NT2/D1 (cell line): ENCODE measurements at regions not wholly inside any gene's neighbourhood (a gene's known extent, or its start where the extent isn't known, plus 50 kb on each side); places are given as distances from the start of the nearest gene placed in this dataset.

Experiments used
- DNase-seq: peaks from one replicate; pipeline ENCODE4 v3.0.0-alpha.2; 2011; ENCODE audit warnings: low read depth, low spot score
- H3K27me3 ChIP-seq: 2 replicates; pipeline ENCODE4 v1.6.0; 2011; ENCODE audit warnings: mild to moderate bottlenecking; ENCODE audit not compliant: insufficient read length, insufficient read depth
- H3K36me3 ChIP-seq: 2 replicates; pipeline ENCODE4 v1.6.1; 2011; ENCODE audit warnings: mild to moderate bottlenecking, low read length, mixed read lengths; ENCODE audit not compliant: insufficient read depth, insufficient read length
- H3K4me1 ChIP-seq: 2 replicates; pipeline ENCODE4 v1.5.1; 2011; ENCODE audit not compliant: insufficient read depth, insufficient read length
- H3K4me3 ChIP-seq: 2 replicates; pipeline ENCODE4 v1.5.1; 2011; ENCODE audit warnings: low read depth; ENCODE audit not compliant: insufficient read length
- H3K9ac ChIP-seq: 2 replicates; pipeline ENCODE4 v1.6.0; 2011; ENCODE audit warnings: low read depth; ENCODE audit not compliant: insufficient read length
- H3K9me3 ChIP-seq: 2 replicates; pipeline ENCODE4 v1.5.1; 2011; ENCODE audit warnings: mild to moderate bottlenecking, low read length; ENCODE audit not compliant: insufficient read depth
- SUZ12 ChIP-seq: IDR thresholded peaks from 2 replicates; pipeline ENCODE4 v1.6.1; 2011; ENCODE audit not compliant: insufficient read length, insufficient read depth; ENCODE audit errors: extremely low read depth
- YY1 ChIP-seq: IDR thresholded peaks from 2 replicates; pipeline ENCODE4 v1.6.1; 2011; ENCODE audit not compliant: insufficient read length, insufficient read depth
- ZNF274 ChIP-seq: IDR thresholded peaks from 2 replicates; pipeline ENCODE4 v1.6.1; 2011; ENCODE audit warnings: mild to moderate bottlenecking, low read depth, low read length

DNA sequence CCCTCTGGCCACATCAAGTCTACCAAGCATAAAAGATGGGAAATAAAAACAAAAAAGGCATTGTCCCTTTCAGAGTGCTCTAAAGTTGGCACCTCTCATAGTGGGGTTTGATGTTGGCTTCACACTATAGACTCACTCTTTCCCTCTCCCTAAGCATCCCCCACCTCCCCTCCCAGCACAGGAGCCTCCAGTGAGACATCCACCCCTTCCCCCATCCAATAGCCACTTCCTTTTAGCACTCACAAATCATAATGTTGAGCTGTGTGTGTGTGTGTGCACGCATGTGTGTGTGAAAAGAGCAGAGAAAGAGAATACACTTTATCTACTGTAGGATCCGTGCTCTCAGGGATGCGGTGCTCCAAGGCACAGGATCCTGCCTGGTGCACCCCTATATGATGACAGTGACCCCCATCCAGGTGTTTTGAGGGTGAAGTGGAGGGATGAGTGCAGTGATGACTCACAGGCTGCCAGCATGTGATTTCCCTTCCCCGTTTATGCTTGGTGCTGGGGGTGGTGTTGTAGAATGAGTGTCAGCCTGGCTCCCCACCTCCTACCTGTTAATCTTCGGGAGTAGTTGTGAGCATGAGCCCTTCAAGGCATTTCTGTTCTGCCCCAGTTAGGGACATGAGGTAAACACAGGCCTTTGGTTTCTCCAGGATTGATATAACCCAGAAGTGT lies 235.2 kb upstream of the B3GAT1 start:
- peaks cover 3% of the 10 kb centered on the region for H3K4me1 ChIP-seq
- H3K36me3 ChIP-seq, result no peaks in the 10 kb centered on the region
- H3K9ac ChIP-seq, result no peak overlapping the region
- peaks cover 18% of the 10 kb centered on the region for H3K27me3 ChIP-seq
- no peak overlapping the region for H3K4me3 ChIP-seq
- H3K9me3 ChIP-seq, result no peaks in the 10 kb centered on the region
- TF ChIP-seq ZNF274 (no peak), YY1 (no peak), SUZ12 (no peak)
- no peak for DNase-seq

DNA sequence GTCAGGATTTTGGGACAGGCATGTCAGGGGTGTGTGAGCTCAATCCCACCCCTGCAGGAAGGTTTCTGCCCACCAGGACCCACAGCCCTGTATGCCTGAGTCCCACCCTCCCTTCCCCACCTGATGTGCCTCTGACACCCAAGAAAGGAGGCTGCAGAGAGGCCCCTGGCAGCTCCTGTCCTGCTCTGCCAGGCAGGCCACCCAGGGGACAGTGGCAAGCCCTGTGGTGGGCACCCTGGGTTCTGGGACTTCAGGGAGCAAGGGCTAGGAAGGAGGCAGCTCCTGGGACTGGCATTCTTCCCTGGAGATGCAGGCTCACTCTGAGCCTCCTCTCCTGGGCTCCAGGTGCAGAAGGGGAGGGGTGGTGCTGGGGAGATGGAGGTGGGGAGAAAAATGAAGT lies 234.5 kb upstream of the B3GAT1 start:
- TF ChIP-seq YY1, result no peak
- no peak for TF ChIP-seq ZNF274
- TF ChIP-seq SUZ12, result no peak
- H3K9ac ChIP-seq, result no peak overlapping the region
- no peaks in the 10 kb centered on the region for H3K9me3 ChIP-seq
- peaks cover 3% of the 10 kb centered on the region for H3K4me1 ChIP-seq
- no peak overlapping the region for H3K4me3 ChIP-seq
- H3K36me3 ChIP-seq, result no peaks in the 10 kb centered on the region
- peaks cover 24% of the 10 kb centered on the region for H3K27me3 ChIP-seq
- no peak for DNase-seq

DNA sequence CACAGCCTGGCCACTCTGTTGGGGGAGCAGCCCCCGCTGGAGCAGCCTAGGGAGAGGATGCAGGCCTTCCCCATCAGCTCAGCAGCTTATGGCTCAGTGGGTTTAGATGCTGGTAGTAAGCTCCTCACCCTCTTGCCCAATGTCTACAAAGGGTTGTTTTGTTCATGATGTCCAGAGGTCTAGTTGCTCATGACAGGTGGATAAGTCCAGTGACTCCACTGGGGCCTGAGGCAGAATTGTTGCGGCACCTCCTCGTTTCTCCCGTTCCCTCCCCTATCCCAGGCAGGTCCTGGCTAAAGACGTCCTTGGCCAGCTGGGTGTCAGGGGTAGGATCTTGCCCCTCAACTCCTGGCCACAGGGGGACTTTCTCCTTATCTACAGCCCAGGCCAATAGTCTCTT lies 233.5 kb upstream of the B3GAT1 start:
- Histone ChIP-seq H3K9ac (no peak overlapping the region), H3K4me1 (peaks cover 3% of the 10 kb centered on the region), H3K27me3 (peaks cover 27% of the 10 kb centered on the region), H3K36me3 (no peaks in the 10 kb centered on the region), H3K9me3 (no peaks in the 10 kb centered on the region), H3K4me3 (no peak overlapping the region)
- DNase-seq, result no peak
- TF ChIP-seq ZNF274 (no peak), SUZ12 (no peak), YY1 (no peak)

DNA sequence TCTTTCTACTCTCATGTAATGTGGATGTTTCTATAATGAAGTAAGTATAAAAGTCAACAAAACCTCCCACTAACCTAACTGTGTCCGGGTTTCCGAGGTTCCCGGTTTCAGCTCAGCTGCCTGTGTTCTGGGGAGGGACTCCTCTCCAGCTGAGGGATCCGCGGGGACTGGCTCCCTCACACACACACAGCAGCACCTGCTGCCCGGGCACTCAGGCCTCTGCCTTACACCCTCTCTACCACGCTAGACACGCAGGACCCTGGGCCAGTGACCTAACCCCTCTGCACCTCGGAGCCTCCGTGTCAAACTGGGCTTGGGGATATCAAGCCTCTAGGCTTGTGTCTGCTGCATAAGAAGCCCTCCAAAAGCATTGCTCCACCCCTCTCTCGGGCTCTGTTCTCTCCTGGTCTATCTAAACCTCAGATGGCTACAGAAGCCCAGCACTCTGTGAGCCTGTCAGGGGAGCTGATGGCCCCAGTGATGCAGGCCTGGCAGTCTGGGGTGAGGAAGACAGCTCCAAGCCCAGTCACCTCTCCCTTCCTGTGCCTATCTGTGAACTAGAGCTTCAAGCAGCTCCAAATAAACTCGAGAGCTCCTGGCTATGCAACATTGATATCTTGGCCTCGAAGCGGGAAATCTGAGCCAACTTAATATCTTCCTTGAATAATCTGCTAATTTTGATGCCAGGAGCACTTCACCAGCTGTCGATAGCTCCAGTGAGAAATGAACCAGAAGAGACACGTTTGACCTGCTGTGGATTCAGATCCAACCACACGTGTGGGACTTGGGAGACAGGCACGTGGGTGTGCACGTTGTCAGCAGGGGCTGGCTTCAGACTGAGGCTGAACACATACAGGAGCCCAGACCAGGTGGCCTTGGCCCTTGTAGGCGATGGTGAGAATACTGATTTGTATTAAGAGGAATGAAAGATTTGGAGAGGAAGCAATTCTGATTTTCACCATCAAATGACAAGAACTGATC lies 232.7 kb upstream of the B3GAT1 start:
- TF ChIP-seq YY1 (no peak), SUZ12 (no peak), ZNF274 (no peak)
- Histone ChIP-seq H3K9me3 (no peaks in the 10 kb centered on the region), H3K4me1 (peaks cover 3% of the 10 kb centered on the region), H3K27me3 (peaks cover 27% of the 10 kb centered on the region), H3K36me3 (no peaks in the 10 kb centered on the region), H3K4me3 (no peak overlapping the region), H3K9ac (peak overlapping the region; percentile 10)
- no peak for DNase-seq

DNA sequence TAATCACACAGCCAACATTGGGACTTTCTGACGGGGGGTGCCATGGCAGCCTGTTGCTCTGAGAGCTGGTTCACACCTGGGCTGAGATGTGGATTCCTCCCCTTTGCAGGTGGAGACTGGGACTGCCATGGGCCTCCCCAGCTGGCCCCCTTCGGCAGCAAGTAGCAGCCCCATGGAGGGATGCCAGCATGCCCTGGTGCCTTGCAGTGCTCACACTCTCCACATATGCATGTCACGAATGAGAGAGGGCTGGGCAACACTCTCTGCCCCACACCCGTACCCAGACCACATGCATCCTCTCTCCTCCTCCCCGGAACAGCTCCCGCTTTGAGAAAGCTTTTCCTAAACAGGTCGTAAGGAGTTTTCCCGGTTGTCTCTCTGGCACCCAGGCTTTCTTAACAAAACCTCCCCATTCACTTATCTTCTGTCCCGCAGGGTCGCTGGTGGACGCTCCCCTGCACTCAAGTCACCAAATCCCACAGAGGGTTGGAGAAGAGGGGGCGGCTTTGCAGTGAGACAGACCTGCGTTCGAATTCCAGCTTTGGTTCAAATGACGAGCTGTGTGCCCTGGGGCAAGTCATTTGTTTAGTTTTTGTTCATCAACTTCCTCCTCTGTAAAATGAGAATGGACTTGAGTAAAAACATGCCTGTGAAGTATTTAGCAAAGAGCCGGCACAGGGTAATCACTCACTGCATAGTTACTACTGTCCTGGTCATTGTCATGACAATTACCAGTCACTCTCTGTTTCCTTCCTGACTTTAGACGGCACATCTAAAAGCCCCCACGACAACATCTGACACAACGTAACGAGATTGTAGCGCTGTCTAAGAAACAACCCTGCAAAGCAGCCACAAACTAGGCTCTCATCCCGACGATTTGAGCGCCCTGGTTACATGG lies 231.3 kb upstream of the B3GAT1 start:
- DNase-seq, result no peak
- TF ChIP-seq ZNF274 (no peak), SUZ12 (no peak)
- Histone ChIP-seq H3K4me1 (peaks cover 3% of the 10 kb centered on the region), H3K36me3 (no peaks in the 10 kb centered on the region), H3K4me3 (no peak overlapping the region), H3K27me3 (peaks cover 27% of the 10 kb centered on the region), H3K9me3 (no peaks in the 10 kb centered on the region), H3K9ac (no peak overlapping the region)

DNA sequence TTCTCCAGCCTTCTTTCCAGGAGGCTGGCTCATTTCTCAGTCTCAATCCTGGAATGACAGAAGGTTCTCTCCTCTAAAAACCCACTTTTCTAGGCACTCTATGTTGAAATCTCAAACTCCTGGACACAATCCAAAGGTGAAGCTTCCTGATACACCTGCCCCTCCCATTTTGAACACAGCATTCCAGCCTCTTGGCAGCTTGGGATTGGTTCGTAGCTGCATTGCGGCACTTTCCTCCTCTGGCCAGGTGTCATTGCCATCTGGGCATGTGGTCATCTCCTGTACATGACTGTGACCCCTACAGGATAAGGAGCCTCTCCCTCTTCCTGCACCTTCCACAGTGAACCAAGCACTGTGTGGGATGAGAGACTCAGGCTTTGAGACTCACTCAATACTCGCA lies 230.2 kb upstream of the B3GAT1 start:
- TF ChIP-seq YY1 (no peak), SUZ12 (no peak), ZNF274 (no peak)
- Histone ChIP-seq H3K4me1 (peaks cover 4% of the 10 kb centered on the region), H3K27me3 (peaks cover 27% of the 10 kb centered on the region)

More for the DNA sequence above, 230.2 kb upstream of the B3GAT1 start:
- Histone ChIP-seq H3K9ac (no peak overlapping the region), H3K4me3 (no peak overlapping the region), H3K36me3 (no peaks in the 10 kb centered on the region), H3K9me3 (no peaks in the 10 kb centered on the region)
- no peak for DNase-seq
